GM12874 (cell line): ENCODE measurements at regions not wholly inside any gene's neighbourhood (a gene's known extent, or its start where the extent isn't known, plus 50 kb on each side); places are given as distances from the start of the nearest gene placed in this dataset.
A peak's percentile ranks its signal among the peaks of the same experiment; 100 is the strongest.

Source experiments
- TF ChIP-seq, protein P1 (sequence below): IDR thresholded peaks from 2 replicates; pipeline ENCODE4 v1.5.1; 2011; ENCODE audit warnings: low read depth, mild to moderate bottlenecking, control low read depth, low read length, moderate library complexity; ENCODE audit not compliant: insufficient read depth

DNA sequence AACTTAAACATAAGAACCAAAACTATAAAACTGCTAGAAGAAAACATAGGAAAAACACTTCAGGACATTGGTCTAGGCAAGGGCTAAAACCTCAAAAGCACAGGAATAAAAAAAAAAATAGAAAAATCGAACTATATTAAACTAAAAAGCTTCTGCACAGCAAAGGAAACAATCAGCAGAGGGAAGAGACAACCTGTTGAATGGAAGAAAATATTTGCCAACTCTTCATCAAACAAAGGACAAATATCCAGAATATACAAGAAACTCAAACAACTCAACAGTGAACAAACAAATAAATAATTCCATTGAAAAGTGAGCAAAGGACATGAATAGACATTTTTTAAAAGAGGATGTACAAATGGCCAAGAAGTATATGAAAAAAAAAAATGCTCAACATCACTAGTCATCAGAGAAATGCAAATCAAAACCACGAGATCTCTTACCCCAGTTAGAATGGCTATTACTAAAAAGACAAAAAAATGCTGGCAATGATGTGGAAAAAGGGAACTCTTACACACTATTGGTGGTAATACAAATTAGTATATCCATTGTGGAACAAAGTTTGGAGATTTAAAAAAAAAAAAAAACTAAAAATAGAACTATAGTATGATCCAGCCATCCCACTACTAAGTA lies 152.0 kb downstream of the NDUFA12 start:
- TF ChIP-seq, protein P1, sequence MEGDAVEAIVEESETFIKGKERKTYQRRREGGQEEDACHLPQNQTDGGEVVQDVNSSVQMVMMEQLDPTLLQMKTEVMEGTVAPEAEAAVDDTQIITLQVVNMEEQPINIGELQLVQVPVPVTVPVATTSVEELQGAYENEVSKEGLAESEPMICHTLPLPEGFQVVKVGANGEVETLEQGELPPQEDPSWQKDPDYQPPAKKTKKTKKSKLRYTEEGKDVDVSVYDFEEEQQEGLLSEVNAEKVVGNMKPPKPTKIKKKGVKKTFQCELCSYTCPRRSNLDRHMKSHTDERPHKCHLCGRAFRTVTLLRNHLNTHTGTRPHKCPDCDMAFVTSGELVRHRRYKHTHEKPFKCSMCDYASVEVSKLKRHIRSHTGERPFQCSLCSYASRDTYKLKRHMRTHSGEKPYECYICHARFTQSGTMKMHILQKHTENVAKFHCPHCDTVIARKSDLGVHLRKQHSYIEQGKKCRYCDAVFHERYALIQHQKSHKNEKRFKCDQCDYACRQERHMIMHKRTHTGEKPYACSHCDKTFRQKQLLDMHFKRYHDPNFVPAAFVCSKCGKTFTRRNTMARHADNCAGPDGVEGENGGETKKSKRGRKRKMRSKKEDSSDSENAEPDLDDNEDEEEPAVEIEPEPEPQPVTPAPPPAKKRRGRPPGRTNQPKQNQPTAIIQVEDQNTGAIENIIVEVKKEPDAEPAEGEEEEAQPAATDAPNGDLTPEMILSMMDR: no peak

DNA sequence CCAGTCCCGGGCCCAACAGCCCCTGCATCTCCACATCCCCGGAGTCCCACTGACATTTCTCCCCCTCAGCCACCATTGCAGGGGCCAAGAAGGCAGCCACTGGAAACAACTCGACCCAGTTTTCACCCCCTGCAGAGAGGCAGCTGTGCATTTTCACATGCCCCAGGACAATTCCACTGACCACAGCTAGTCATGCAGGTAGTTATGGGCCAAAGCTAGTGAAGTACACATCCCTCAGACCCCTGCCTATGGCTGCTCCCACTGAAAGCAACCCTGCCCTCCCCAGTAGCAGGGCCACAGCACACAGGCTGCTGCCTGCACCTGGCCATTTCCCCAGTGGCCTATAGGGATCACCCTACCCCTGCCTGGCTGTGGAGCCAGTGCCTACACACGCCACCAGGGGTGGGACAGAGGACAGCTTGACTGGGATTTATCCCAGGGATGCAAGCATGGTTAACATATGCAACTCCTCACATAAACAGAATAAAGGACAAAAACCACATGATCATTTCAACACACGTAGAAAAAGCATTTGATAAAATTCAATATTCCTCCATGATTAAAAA lies 154.0 kb downstream of the NDUFA12 start:
- TF ChIP-seq, protein P1: peak; percentile 8; the same call in 1 of the 2 replicates

GRCh38 chr12:94848966-94849365 lies 154.5 kb downstream of the NDUFA12 start:
- TF ChIP-seq, protein P1: no peak

DNA sequence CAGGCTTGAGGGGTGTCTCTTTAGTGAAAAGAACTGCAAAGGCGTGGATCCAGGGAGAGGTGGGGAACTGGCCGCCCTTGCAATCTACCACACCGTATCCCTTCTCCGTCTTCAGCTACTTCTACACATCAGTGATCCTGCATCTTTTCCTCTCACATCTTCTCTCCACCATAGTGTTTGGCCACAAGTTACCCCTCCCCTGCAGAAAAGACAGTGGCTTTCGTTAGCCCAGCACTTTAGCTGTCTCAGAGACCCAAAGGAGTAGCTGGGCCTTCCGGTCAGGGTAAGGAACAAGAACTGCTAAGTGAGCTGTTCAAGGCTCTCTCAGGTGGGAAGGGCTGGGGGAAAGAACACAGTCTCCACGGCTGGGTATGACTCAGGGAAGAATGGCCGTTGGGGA lies 158.4 kb downstream of the NDUFA12 start:
- TF ChIP-seq, protein P1: no peak

- TF ChIP-seq, protein P1: no peak
These were observed 159.0 kb downstream of the NDUFA12 start for GRCh38 chr12:94844452-94844851.

DNA sequence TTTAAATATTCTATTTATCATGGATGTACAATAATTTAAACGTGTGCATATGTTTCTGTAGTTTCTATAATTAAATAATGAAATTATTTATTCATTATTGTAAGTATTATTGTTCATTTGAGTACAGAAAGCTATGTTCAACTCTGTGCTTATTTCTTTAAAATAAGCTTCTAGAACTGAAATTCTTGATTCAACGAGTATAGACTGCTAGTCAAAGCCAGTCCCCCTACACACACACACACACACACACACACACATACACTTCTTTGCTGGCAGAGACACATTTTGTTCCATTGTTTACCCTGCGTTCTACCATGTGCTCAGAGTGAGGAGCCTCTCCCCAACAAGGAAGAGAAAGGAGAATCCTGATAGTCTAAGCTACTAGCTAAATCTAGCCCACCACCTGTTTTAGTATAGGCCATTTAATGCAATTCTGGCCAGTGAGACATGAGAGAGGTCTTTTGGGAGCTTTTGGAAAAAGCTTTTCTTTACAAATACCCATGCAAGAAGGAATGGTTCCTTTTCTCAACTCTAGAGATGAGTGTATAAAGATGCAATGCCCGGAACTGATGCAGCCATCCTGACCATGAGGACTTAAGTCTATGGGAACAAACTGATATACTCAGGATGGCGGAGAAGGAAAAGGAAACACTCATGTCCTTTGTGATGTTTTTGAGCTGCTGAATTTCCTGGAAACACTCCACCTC lies 161.4 kb downstream of the NDUFA12 start:
- TF ChIP-seq, protein P1: no peak

- TF ChIP-seq, protein P1: no peak
These were observed 162.3 kb downstream of the NDUFA12 start for GRCh38 chr12:94841177-94841576.
